SH-SY5Y (cell line): ENCODE measurements at regions not wholly inside any gene's neighbourhood (a gene's known extent, or its start where the extent isn't known, plus 50 kb on each side); places are given as distances from the start of the nearest gene placed in this dataset.

Experiments used
- GATA2 ChIP-seq: IDR thresholded peaks from 2 replicates; pipeline ENCODE4 v1.6.1; 2011; ENCODE audit warnings: mild to moderate bottlenecking, low read depth, low read length
- GATA3 ChIP-seq: IDR thresholded peaks from 2 replicates; pipeline ENCODE4 v1.6.1; 2011; ENCODE audit warnings: low read depth, mild to moderate bottlenecking, low read length, moderate library complexity

DNA sequence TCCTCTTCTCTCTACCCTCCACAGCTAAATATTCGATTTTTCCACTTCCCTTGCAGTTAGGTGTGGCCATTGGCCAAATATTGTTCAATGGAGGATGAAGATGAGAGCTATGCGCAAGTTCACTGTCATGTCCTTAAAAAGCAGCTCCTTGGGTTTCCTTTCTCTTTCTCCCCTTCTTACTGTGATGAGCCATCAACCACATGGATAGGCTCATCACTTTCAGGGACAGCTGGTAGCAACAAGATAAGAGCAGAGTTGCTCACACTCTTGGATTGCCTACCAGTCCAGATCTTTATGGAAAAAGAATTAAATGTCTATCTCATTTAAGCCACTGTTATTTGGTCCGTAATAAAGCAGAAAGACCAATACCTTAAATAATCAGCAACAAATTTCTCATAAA lies 377.0 kb downstream of the DDX10 start:
- no peak for TF ChIP-seq GATA3
- TF ChIP-seq GATA2, result no peak
